Lung microvascular endothelial cell (primary cell): ENCODE measurements at regions not wholly inside any gene's neighbourhood (a gene's known extent, or its start where the extent isn't known, plus 50 kb on each side); places are given as distances from the start of the nearest gene placed in this dataset.

Experiments
- DNase-seq, 2 donors: peaks; one replicate each; pipeline versions ENCODE4 v3.0.0 to v3.0.0-alpha.2; 2010; ENCODE audit warnings: low read depth in 2 of 2

DNA sequence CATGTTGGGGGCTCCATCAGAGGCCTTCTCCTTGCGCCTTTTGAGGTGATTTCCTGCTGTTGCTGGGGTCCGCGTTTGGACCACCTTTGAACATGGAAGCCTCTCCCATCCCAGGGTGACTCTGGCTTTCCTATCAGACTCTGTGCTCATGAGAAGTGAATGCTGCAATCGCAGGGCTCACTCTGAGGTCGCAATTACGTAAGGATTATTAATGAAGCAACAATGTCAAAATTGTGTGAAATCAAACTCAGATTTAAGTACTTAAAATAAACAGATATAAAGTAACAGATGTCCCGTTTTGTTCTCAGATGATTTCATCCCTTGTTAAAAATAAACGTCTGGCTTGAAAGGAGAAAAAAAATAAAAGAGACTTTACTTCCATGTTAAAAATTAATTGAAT is 634.2 kb downstream of the BNC2 start:
- no peak for DNase-seq

GRCh38 chr9:16236882-16237281 is 633.6 kb downstream of the BNC2 start:
- no peak for DNase-seq

- peak in 1 of 2 donors; percentile 12 for DNase-seq
Observed at GRCh38 chr9:16238623-16239138, 631.8 kb downstream of the BNC2 start.

DNA sequence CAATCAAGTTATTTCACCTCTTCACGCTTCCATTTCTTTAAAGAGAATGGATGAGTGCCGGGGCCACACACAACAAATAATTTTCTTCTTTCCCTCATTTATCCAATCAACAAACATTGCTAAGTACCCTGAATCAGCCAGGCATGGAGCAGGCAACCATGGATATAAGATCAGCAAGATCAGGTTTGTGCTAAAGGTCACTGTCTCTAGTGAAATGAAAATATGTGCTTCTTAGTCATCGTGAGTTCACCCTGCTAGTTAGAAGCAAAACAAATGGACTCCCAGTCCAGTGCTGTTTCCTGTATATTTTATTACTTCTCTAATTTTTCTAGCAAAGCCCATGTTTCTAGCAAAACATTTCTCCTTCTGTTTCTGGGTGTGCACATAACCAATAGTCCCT is 629.2 kb downstream of the BNC2 start:
- peak in 1 of 2 donors; percentile 33 for DNase-seq

GRCh38 chr9:16243798-16244197 is 626.7 kb downstream of the BNC2 start:
- no peak for DNase-seq

GRCh38 chr9:16245756-16246440 is 624.6 kb downstream of the BNC2 start:
- DNase-seq: no peak

- no peak for DNase-seq
Observed at GRCh38 chr9:16246785-16247184, 623.7 kb downstream of the BNC2 start.

DNA sequence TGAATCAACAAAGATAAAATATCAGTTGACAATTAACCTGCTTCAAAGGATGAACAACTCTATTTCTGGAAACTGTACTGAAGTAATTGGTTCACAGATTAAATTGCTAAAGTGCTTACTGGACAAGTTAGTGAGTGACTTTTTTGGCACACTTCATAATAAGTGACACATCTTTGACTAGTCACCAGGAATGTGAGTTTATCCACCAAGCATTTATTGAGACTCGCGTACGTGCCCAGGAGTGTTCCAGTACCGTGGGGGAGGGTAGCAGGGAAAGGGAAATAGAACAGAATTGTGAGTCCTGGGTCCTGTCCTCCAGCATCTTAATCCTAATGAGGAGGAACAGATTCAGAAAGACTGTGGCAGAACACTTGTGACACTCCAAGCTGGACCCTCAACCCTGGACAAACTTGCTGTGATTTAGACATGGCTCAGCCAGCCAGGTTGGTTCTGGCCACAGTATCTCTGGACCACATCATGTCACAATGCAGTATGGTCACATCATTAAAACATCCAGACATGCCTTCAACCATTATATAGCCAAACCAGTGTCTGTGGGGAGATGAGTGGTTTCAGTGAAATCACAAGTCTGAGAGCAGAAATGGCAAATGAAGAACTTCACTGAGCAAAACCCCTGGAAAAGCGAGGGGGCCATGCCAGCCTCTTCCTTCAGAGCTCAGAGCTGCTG is 623.1 kb downstream of the BNC2 start:
- peak in 1 of 2 donors; percentile 20 for DNase-seq

DNA sequence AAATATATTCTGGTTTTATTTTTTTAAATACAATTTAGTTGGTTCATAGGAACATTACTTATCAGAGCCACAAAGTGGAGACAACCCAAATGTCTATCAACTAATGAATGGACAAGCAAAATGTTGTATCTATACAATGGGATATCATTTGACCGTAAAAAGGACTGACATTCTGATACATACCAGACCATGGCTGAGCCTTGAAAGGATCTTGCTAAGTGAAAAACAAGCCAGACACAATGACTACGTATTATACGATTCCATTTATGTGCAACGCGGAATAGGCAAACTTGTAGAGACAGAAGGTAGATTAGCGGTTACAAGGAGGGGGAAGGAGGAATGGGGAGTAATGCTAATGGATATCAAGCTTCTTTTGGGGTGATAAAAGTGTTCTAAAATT is 621.6 kb downstream of the BNC2 start:
- DNase-seq: no peak

DNA sequence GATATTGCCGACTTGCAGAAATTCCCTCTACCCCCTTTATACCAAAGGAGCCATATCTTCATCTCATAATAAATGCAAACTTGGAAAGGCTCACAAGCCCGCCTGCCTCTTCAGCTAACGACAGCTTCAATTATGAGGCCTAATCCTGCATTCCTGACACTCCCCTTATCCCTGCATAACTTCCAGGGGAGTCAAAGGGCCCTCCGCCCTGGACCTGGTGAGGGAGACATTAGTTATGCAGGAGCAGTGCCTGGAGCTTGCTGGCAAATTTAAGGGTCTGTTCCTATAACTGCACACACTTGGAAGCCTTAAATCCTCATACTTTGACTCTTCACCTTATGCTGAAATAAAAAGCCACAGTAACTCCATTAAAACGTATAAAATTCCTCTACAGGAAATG is 617.9 kb downstream of the BNC2 start:
- DNase-seq: no peak

GRCh38 chr9:16254674-16255073 is 615.8 kb downstream of the BNC2 start:
- DNase-seq: no peak

- DNase-seq: no peak
Observed at GRCh38 chr9:16255217-16255616, 615.3 kb downstream of the BNC2 start.

GRCh38 chr9:16257604-16258003 is 612.9 kb downstream of the BNC2 start:
- peak; percentile 40 to 45 for DNase-seq

DNA sequence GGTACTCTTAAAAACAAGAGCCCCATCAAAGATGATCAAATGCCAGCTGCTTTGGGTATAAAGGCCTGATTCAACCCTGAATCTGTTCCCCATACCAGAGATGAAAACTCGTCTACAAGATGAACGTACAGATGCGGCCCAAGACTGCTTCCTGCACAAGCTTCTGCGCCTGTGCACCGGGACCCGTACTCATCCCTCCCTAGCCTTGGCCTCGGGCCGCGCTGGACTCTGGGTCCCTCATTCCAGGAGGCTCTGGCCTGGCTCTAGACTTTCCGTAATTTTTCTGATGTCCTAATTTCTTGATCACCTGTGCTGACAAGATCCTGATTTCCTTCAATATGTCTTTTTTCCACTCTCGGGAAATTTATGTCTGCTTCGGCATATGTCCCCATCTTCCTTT is 612.3 kb downstream of the BNC2 start:
- DNase-seq: no peak

- DNase-seq: no peak
Observed at GRCh38 chr9:16258708-16259107, 611.8 kb downstream of the BNC2 start.

GRCh38 chr9:16262477-16263261 is 607.8 kb downstream of the BNC2 start:
- DNase-seq: peak; percentile 5 to 30

GRCh38 chr9:16265688-16266087 is 604.8 kb downstream of the BNC2 start:
- peak in 1 of 2 donors; percentile 26 for DNase-seq

DNA sequence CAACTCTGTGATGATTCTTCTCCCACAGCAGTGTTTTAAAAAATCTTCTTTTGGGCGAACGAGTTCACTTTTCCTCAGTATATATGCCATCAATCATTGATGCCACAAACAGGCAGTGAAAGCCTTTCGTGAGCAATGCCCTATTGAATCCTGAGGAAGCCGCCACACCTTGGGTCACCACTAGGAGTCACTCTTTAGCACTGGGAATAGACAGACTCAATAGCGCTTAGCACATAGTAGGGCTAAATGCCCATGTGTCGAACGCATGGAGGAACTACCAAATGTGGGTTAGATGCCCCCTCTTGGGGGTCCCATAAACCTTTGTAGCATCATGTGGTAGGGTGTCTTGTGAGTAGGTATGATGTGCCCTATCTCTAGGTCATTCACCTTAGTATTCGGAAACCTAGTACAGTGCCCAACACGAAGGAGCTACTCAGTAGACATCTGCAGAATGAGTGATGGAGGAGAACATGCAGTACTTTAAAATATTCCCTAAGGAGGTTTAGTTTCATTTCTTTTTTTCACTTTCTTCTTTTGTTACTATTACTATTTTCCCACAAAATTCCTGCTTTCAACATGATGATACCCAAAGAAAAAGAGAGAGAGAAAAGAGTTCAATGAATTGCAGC is 603.7 kb downstream of the BNC2 start:
- peak in 1 of 2 donors; percentile 4 for DNase-seq

DNA sequence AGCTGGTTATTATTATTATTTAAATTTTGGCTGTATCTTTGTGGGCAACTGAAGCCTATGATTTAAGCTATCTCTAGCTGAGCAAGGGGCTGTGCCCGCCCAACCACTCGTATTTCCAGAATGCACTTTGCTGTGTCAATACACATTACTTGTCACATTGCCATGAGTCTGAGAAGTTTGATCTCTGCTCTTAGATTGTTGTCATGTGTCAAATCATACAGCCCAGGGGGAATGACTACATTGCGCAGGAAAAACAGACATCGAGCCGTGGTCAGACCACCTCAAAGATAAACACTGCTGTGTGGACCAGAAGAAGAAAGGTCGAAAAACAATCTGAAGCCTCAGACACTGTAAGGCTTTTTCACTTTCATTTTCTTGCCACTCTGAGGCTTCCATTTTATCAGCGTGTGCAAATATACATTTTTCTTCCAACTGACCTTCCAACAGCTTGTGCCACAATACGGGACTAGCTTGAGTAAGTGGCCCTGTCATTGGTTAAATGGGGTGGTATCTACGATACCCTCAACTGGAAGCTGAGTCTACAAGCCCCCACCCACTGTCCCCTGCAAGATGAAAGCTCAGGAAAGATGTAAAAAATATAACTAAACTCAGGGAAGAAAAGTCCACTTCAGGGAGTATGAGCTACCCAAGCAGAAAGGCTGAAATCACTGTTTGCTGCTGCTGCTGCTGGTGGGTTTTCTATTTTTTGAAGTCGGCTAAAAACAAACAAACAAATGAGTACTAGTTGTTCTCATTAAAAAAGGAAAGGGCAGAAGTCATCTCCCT is 603.0 kb downstream of the BNC2 start:
- DNase-seq: peak in 1 of 2 donors; percentile 42

DNA sequence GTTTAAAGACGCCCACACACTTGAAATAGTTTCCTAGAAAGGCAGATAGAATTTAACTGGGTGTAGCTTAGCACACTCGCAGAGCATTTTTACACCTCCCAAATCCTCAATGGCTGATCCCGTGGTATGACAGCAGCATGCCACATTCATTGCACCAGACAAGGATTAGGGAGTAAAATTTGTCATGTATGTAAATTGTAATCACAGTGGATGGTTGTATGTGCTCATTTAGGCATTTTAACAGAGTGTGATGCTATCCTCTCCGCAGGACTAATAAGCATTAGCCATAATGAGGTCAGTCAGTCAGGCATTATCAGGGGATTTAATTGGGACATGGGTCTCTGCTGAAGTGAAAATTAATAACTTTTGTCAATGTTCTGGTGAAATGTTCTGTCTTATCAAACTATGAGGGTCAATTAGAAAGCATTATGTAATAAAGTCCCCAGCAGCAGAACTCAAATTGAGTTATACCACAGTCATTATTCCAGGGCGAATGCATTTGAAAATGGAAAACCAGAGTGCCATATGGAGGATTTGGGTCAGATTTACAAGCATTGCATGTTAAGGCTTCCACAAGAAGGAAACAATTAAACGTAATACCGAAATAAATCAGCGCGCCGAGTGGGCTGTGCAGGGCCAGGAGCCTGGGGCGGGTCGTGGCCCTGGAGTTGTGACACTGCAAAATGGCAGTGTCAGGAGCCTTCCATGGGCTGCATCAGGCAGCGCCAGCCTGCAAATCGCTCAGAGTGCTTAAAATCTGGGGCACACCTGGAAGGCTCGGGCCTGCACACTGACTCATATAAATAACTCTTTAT is 602.2 kb downstream of the BNC2 start:
- DNase-seq: no peak
